ENCODE measurements at regions not wholly inside any gene's neighbourhood (a gene's known extent, or its start where the extent isn't known, plus 50 kb on each side); places are given as distances from the start of the nearest gene placed in this dataset.
"Not testable (repeated sequence)": the region's sequence is repeated elsewhere in the genome, so short reads cannot be mapped to it uniquely, and the experiment has no call there.

DNA sequence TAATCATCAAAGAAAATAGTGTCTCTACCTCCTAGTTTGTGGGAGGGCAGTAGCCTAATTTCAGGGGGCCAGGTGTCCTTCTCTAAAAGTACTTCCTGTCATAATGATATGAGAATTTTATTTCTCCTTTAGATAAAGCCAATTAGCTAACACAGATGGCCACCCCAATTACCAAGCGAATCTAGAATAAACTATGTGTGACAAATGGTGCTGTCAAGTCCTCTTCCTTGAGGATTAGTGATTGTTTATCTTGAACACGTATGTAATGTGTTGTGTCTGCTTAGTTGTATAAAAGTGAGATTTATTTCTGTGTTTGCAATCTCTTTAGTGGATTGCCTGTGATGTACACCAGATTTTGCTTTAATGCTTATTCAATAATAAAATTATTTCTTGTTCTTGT lies 1120.0 kb downstream of the SORCS1 start:
- Histone ChIP-seq H3K36me3 (ENCODE audit: insufficient read depth, low read length) (no peaks in the 10 kb centered on the region), H3K4me3 (ENCODE audit: low read depth in 1 of 2, low read length in 2 of 2) (no peak overlapping the region), H3K4me1 (ENCODE audit: insufficient read depth, low read length) (no peaks in the 10 kb centered on the region), H3K9me3 (ENCODE audit: low read length) (no peaks in the 10 kb centered on the region), H3K9ac (ENCODE audit: low read length) (no peak overlapping the region), H3K27ac (ENCODE audit: low read depth, low read length) (no peak overlapping the region), H3K27me3 (ENCODE audit: control insufficient read depth in 1 of 2, insufficient read depth in 2 of 2, low read length in 2 of 2) (no peaks in the 10 kb centered on the region)

DNA sequence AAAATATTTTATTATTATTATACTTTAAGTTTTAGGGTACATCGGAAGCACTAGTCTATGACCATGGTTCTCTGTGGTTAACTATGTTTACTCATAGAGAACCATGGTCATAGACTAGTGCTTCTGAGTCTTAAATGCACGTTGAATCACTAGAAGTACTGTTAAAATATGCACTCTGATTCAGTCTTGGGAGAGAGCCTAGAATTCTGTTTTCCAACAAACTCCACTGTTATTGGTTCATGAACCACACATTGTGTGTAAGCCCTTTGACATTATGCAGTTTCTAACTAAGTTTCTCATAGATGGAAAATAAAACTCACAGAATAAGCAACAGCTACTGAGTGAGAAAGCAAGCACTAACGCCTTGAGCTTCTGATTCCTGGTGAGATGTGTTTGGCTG lies 1120.6 kb downstream of the SORCS1 start:
- H3K4me1 ChIP-seq (ENCODE audit: insufficient read depth, low read length): no peaks in the 10 kb centered on the region
- no peak overlapping the region for H3K27ac ChIP-seq (ENCODE audit: low read depth, low read length)
- no peaks in the 10 kb centered on the region for H3K36me3 ChIP-seq (ENCODE audit: insufficient read depth, low read length)
- H3K27me3 ChIP-seq (ENCODE audit: control insufficient read depth in 1 of 2, insufficient read depth in 2 of 2, low read length in 2 of 2): no peaks in the 10 kb centered on the region
- H3K9me3 ChIP-seq (ENCODE audit: low read length): no peaks in the 10 kb centered on the region
- no peak overlapping the region for H3K4me3 ChIP-seq (ENCODE audit: low read depth in 1 of 2, low read length in 2 of 2)
- no peak overlapping the region for H3K9ac ChIP-seq (ENCODE audit: low read length)

DNA sequence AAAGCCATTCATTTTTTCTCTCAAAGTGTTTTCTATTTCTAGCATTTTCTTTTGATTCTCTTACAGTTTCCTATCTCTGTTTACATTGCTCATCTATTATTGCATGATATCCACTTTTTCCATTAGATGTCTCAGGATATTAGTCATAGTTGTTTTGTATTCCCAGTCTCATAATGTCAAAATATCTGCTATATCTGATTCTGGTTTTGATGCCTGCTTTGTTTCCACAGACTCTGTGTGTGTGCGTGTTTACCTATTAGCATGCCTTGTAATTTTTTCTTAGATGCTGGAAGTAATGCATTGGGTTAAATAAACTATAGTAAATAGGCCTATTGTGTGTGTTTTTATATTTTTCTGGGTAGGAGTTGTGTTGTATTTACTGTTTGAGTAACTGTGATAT lies 1126.3 kb downstream of the SORCS1 start:
- Histone ChIP-seq H3K9me3 (ENCODE audit: low read length) (no peaks in the 10 kb centered on the region), H3K4me3 (ENCODE audit: low read depth in 1 of 2, low read length in 2 of 2) (no peak overlapping the region), H3K4me1 (ENCODE audit: insufficient read depth, low read length) (no peaks in the 10 kb centered on the region), H3K27me3 (ENCODE audit: control insufficient read depth in 1 of 2, insufficient read depth in 2 of 2, low read length in 2 of 2) (no peaks in the 10 kb centered on the region), H3K36me3 (ENCODE audit: insufficient read depth, low read length) (no peaks in the 10 kb centered on the region), H3K9ac (ENCODE audit: low read length) (no peak overlapping the region), H3K27ac (ENCODE audit: low read depth, low read length) (no peak overlapping the region)

DNA sequence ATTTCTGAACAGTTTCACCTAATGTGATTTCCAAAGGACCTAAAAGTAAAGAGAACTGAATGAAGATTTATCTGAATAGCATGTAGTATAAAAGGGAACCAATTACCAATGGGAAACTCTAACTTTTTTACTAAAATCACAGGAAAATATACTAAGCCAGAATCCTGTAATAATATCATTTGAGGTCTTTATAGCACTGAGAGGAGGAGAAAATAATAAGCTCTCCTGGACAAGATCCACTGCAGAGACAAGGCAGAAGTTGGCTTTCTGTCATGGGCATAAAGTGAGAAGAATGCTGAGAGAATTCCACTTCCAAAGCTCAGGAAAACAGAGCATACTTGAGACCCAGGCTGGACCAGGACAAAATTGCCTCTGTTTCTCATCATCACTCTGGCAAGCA lies 1131.4 kb downstream of the SORCS1 start:
- H3K27me3 ChIP-seq (ENCODE audit: control insufficient read depth in 1 of 2, insufficient read depth in 2 of 2, low read length in 2 of 2): no peaks in the 10 kb centered on the region
- no peak overlapping the region for H3K4me3 ChIP-seq (ENCODE audit: low read depth in 1 of 2, low read length in 2 of 2)
- no peak overlapping the region for H3K27ac ChIP-seq (ENCODE audit: low read depth, low read length)
- H3K36me3 ChIP-seq (ENCODE audit: insufficient read depth, low read length): no peaks in the 10 kb centered on the region
- no peaks in the 10 kb centered on the region for H3K9me3 ChIP-seq (ENCODE audit: low read length)
- no peak overlapping the region for H3K9ac ChIP-seq (ENCODE audit: low read length)
- no peaks in the 10 kb centered on the region for H3K4me1 ChIP-seq (ENCODE audit: insufficient read depth, low read length)

DNA sequence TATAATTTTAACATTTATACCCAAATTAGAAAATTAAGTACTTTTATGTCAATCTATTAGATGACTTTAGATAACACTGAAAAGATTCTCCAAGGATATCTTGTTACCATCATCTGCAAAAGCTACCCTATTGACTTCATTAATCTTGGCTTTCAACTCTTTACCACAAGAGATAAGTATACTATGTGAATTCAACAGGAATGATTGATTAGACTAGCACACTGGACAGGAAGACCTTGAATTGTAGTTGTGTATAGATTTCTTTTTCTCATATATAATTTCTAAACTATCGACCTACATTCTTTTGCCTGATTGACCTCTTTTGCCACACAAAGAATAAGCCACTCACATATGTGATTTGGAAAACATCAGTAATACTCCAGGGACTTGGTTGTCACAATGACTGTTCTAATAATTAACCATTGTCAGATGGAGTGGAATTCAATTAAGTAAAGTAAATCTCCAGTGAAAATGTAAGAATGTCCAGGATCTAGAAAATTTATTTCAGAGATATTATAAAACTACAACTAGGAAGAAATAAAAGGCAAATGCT lies 1132.0 kb downstream of the SORCS1 start:
- Histone ChIP-seq H3K36me3 (ENCODE audit: insufficient read depth, low read length) (no peaks in the 10 kb centered on the region), H3K27ac (ENCODE audit: low read depth, low read length) (no peak overlapping the region), H3K9me3 (ENCODE audit: low read length) (no peaks in the 10 kb centered on the region), H3K27me3 (ENCODE audit: control insufficient read depth in 1 of 2, insufficient read depth in 2 of 2, low read length in 2 of 2) (no peaks in the 10 kb centered on the region), H3K4me3 (ENCODE audit: low read depth in 1 of 2, low read length in 2 of 2) (no peak overlapping the region), H3K4me1 (ENCODE audit: insufficient read depth, low read length) (no peaks in the 10 kb centered on the region), H3K9ac (ENCODE audit: low read length) (no peak overlapping the region)

DNA sequence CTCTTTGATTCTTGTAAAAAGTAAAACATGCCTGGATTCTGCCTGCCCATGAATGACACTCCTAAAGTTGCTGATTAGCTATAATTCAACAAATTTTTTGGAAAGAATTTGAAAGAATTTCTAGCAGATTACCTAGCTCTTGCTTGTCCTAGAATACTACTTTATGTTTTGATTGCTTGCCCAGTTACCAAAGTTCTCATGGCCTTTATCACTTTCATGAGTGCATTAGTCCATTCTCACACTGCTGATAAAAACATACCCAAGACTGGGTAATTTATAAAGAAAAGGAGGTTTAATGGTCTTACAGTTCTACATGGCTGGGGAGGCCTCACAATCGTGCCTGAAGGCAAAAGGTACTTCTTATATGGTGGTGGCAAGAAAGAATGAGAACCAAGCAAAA lies 1137.3 kb downstream of the SORCS1 start:
- Histone ChIP-seq H3K4me1 (ENCODE audit: insufficient read depth, low read length) (no peaks in the 10 kb centered on the region), H3K27me3 (ENCODE audit: control insufficient read depth in 1 of 2, insufficient read depth in 2 of 2, low read length in 2 of 2) (no peaks in the 10 kb centered on the region), H3K27ac (ENCODE audit: low read depth, low read length) (no peak overlapping the region), H3K36me3 (ENCODE audit: insufficient read depth, low read length) (no peaks in the 10 kb centered on the region), H3K9me3 (ENCODE audit: low read length) (no peaks in the 10 kb centered on the region), H3K9ac (ENCODE audit: low read length) (no peak overlapping the region), H3K4me3 (ENCODE audit: low read depth in 1 of 2, low read length in 2 of 2) (no peak overlapping the region)

DNA sequence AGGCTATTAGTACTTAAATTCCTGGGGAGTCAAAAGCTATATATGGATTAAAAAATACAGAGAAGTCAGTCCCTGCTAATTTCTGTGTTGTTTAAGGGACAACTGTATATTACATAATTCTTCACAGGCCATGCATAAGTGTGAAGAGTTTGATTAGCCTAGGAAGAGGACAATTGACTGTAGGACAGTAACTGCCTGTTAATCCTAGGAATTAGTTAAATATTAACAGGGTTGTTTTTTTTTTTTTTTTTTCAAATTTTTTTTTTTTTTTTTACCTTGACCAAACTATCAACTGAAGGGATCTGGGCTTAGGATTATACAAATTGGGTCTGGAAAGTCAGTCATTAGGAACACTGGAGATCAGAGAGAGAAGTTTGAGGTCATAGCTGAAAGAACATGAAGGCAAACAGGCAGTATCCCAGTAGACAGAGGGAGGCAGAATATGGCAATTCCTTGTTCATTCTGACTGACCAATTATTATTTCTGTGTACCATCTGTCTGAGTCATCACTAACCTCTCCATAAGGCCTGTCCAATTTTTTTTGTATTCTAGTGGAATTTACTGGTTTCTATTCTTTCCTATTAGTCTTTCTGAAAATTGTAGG lies 1139.2 kb downstream of the SORCS1 start:
- Histone ChIP-seq H3K4me3 (ENCODE audit: low read depth in 1 of 2, low read length in 2 of 2) (no peak overlapping the region), H3K4me1 (ENCODE audit: insufficient read depth, low read length) (no peaks in the 10 kb centered on the region), H3K36me3 (ENCODE audit: insufficient read depth, low read length) (no peaks in the 10 kb centered on the region), H3K27me3 (ENCODE audit: control insufficient read depth in 1 of 2, insufficient read depth in 2 of 2, low read length in 2 of 2) (no peaks in the 10 kb centered on the region), H3K9ac (ENCODE audit: low read length) (no peak overlapping the region), H3K27ac (ENCODE audit: low read depth, low read length) (no peak overlapping the region), H3K9me3 (ENCODE audit: low read length) (no peaks in the 10 kb centered on the region)

DNA sequence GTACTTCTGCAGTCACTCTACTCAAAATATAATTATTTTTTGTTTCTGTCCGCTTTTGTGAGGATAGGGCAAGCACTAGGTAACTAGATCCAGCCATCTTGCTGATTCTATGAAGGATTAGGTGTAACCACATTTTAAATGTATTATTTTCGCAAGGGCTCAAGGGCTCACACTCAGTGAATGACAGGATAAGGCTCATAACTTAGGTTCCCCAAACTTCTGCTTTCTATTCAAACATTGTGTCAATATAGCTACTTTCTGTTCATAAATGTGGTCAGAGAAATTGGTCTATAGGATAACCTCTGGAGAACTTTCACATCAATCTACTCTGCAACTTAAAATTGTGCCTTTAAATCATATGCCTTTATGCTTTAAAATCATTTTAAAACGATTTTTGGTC lies 1141.2 kb downstream of the SORCS1 start:
- no peak overlapping the region for H3K27ac ChIP-seq (ENCODE audit: low read depth, low read length)
- H3K9me3 ChIP-seq (ENCODE audit: low read length): no peaks in the 10 kb centered on the region
- H3K36me3 ChIP-seq (ENCODE audit: insufficient read depth, low read length): no peaks in the 10 kb centered on the region
- H3K4me3 ChIP-seq (ENCODE audit: low read depth in 1 of 2, low read length in 2 of 2): no peak overlapping the region
- no peaks in the 10 kb centered on the region for H3K27me3 ChIP-seq (ENCODE audit: control insufficient read depth in 1 of 2, insufficient read depth in 2 of 2, low read length in 2 of 2)
- H3K4me1 ChIP-seq (ENCODE audit: insufficient read depth, low read length): no peaks in the 10 kb centered on the region
- H3K9ac ChIP-seq (ENCODE audit: low read length): no peak overlapping the region

DNA sequence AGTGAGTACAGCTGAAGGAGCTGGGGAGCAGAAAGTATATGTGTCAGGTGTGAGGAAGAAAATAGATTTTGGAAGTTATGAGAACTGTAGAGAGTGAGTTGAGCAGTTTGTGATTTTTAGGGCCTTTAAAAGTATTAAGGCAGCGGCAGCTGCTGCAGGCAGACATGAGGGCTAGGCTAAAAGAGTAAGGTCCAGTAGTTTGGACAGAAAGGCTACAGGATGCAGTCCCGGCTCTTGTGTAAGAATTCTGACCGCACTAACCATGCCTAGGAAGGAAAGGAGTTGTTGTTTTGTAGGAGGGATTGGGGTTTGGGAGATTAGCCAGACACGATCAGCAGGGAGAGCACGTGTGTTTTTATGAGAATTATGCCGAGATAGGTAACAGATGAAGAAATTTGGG lies 1144.9 kb downstream of the SORCS1 start:
- H3K9ac ChIP-seq (ENCODE audit: low read length); H3K4me1 ChIP-seq (ENCODE audit: insufficient read depth, low read length); H3K27ac ChIP-seq (ENCODE audit: low read depth, low read length); H3K27me3 ChIP-seq (ENCODE audit: control insufficient read depth in 1 of 2, insufficient read depth in 2 of 2, low read length in 2 of 2); H3K4me3 ChIP-seq (ENCODE audit: low read depth in 1 of 2, low read length in 2 of 2); H3K36me3 ChIP-seq (ENCODE audit: insufficient read depth, low read length); H3K9me3 ChIP-seq (ENCODE audit: low read length): not testable (repeated sequence)

DNA sequence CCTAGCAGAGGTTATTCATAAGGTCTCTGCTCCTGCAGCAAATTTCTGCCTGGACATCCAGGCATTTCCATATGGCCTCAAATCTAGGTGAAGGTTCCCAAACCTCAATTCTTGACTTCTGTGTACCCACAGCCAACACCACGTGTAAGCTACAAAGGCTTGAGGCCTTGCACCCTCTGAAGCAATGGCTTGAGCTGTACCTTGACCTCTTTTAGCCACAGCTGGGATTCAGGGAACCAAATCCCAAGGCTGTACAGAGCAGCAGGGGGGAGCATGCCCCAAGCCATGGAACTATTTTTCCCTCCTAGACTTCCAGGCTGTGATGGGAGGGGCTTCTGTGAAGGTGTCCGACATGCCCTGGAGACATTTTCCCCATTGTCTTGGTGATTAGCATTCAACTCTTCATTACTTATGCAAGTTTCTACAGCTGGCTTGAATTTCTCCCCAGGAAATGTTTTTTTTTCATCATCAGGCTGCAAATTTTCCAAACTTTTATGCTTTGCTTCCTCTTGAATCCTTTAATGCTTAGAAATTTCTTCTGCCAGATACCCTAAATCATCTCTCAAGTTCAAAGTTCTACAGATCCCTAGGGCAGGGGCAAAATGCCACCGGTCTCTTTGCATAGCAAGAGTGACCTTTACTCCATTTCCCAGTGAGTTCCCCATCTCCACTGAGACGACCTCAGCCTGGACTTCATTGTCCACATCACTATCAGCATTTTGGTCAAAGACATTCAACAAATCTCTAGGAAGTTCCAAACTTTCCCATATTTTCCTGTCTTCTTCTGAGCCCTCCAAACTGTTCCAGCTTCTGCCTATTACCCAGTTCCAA lies 1148.9 kb downstream of the SORCS1 start:
- H3K9ac ChIP-seq (ENCODE audit: low read length); H3K4me3 ChIP-seq (ENCODE audit: low read depth in 1 of 2, low read length in 2 of 2); H3K36me3 ChIP-seq (ENCODE audit: insufficient read depth, low read length); H3K9me3 ChIP-seq (ENCODE audit: low read length); H3K27me3 ChIP-seq (ENCODE audit: control insufficient read depth in 1 of 2, insufficient read depth in 2 of 2, low read length in 2 of 2); H3K27ac ChIP-seq (ENCODE audit: low read depth, low read length); H3K4me1 ChIP-seq (ENCODE audit: insufficient read depth, low read length): not testable (repeated sequence)

DNA sequence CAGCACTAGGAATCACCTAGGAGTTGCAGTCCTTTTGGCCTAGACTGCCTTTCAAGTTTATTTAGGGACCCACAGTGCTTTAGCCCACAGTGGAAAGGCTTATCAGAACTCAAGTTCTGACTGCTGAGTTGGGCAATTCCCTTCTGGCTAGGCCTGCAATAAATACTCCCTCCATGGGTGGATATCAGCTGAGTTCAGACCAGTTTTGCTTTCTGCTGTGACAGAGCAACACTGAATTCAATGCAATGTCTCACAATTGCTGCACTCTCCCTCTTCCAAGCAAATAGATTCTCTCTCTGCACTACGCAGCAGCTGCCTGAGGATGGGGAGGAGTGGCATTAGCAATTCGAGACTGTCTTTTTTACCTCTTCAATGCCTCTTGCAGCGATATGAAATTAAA lies 1153.3 kb downstream of the SORCS1 start:
- no peaks in the 10 kb centered on the region for H3K9me3 ChIP-seq (ENCODE audit: low read length)
- no peaks in the 10 kb centered on the region for H3K36me3 ChIP-seq (ENCODE audit: insufficient read depth, low read length)
- H3K27me3 ChIP-seq (ENCODE audit: control insufficient read depth in 1 of 2, insufficient read depth in 2 of 2, low read length in 2 of 2): no peaks in the 10 kb centered on the region
- no peak overlapping the region for H3K27ac ChIP-seq (ENCODE audit: low read depth, low read length)
- H3K9ac ChIP-seq (ENCODE audit: low read length): no peak overlapping the region
- H3K4me3 ChIP-seq (ENCODE audit: low read depth in 1 of 2, low read length in 2 of 2): no peak overlapping the region
- no peaks in the 10 kb centered on the region for H3K4me1 ChIP-seq (ENCODE audit: insufficient read depth, low read length)

DNA sequence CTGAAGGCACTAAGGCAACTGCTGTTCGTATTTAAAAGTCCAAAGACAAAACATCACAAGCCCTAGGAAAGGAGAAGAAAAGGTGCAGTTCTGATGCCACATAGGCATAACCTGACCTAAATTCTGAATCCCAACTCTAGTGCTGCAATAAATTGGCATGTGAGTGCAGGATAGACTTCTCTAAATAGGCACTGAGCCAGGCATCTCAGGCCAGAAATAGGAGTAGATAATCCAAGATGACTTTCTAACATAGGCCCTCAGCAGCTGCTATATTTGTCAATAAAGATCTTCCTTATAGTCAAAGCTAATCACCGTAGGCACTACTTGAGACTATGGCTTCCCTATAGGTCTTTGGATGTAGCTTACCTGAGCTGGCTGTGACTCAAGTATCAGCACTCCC lies 1163.8 kb downstream of the SORCS1 start:
- Histone ChIP-seq H3K27me3 (ENCODE audit: control insufficient read depth in 1 of 2, insufficient read depth in 2 of 2, low read length in 2 of 2) (no peaks in the 10 kb centered on the region), H3K9me3 (ENCODE audit: low read length) (no peaks in the 10 kb centered on the region), H3K9ac (ENCODE audit: low read length) (no peak overlapping the region), H3K4me3 (ENCODE audit: low read depth in 1 of 2, low read length in 2 of 2) (no peak overlapping the region), H3K4me1 (ENCODE audit: insufficient read depth, low read length) (no peaks in the 10 kb centered on the region), H3K36me3 (ENCODE audit: insufficient read depth, low read length) (no peaks in the 10 kb centered on the region), H3K27ac (ENCODE audit: low read depth, low read length) (no peak overlapping the region)
